ENCODE measurements at regions not wholly inside any gene's neighbourhood (a gene's known extent, or its start where the extent isn't known, plus 50 kb on each side); places are given as distances from the start of the nearest gene placed in this dataset.
"Not testable (repeated sequence)": the region's sequence is repeated elsewhere in the genome, so short reads cannot be mapped to it uniquely, and the experiment has no call there.

GRCh38 chr6:168929871-168930450 lies 323.7 kb downstream of the THBS2 start:
- no peak for DNase-seq

- DNase-seq: no peak
Observed at GRCh38 chr6:168928012-168928411, 325.6 kb downstream of the THBS2 start.

DNA sequence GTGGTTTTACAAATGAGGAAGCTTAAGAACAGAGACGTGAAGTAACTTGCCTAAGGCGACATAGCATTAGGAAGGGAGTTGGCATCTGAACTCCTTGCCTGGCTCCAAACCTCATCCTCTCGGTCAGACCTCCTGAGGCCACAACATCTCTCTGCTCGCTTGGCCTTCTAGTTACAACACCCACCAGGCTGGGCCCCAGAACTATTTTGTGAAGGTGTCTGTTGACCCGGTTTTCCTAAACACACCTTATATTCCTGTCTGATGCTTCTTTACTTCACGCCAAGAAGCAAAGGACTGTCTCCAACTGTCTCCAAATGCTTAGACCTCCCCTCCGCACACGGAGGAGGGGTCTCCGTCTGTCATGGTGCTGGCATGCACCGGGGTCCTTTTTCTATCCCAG lies 326.6 kb downstream of the THBS2 start:
- no peak for DNase-seq

- no peak for DNase-seq
Observed at GRCh38 chr6:168926306-168926705, 327.3 kb downstream of the THBS2 start.

DNA sequence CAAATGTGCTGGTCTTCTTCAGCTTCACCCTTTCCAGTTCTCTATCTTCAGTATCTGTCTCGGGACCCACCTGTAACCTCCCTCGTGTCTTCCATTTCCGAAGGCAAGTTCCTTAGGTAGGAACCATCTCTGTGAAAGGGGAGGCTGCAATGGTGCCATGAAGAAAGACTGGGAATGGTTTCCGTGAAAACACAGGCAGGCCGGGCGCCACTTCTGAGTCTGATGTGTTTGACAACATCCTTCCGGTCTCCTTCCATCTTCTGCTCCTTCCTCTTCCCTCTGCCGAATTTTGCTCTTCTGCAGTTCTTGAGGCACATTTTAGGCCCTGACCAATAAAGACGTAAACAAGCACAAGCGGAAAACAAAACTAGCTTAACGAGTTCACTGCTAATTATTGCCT lies 328.0 kb downstream of the THBS2 start:
- no peak for DNase-seq

DNA sequence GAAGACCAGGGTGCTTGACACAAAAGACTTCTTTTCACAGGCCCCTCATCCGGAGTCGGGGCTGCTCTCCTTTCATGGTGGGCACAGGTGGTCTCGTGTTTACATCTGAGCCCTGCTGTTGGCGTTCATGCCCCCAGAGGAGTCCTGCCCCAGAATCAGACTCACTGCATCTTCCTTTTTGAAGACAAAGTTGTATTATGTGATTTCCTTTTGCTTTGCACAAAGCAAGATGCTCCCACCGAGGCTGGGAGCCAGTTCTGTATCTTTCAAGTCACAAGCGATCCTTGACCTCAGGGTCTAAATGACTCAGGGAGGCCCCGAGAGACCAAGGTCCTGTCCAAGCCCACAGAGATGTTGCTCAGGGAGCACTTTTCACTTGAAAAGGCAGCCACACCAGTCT lies 330.5 kb downstream of the THBS2 start:
- DNase-seq: no peak

DNA sequence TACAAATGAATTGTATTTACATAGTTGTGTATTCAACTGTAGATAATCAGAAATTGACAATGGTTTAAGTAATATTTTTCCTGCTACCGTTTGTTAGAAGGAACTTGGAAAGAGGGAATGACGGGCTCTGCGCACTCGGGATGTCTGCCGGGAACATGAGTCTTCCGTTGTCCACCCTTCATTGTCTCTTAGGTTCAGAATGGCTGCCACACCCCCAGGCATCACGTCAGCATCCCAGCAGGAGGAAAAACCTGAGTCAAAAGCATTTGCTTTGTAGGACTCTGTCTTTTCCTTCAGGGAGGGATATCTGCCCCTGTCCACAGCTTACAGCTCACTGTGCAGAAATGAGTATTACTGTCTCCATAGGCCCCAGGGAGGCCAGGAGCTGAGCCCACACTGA lies 331.2 kb downstream of the THBS2 start:
- DNase-seq: no peak

DNA sequence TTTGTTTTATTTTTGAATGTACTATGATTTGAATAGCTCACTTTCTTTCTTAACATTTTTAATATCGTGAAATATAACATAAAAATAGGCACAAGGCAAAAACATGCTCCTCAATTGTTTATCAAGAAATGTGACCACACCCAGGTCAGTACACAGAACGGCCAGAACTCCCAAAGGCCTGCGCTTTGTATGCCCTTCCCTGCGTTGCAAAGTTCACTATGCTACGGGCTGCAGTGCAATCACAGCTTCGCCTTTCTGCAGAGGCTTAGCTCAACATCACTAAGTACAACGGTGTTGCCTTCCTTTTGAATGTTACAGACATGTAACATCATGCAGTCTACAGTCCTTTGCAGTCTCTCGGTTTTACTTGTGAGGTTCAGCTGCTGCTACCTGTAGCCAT lies 333.4 kb downstream of the THBS2 start:
- DNase-seq: no peak

DNA sequence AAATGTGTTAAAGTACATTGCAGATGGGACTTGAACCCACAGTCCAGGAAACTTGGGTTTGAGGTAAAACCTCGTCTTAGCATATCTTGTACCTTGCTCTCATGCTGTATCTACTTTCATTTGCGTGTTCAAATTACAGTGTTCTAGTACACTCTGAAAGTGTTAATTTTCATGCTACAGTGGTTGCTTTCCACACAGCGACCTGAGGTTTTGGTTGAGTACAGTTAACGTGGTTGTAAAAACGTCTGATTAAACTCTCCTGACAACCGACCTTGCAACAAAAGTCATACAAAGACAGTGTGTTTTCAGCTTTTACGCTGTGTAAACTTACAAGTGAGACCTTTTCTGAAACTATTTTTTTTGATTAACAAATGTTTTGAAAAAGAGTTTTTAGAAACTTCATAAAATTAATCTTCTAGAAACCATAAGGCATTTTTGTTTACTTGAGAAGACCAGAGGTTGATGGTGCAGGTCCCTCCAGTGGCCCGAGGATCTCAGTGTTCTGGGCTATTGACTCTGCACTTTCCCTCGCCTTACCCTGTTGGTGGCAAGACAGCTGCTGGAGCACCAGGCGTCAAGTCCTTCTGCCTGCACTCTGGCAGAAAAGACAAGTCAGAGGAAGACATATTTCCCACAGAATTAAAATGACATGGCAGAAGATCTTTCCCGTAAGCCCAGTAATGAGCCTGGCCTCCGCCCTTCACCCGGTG lies 334.0 kb downstream of the THBS2 start:
- no peak for DNase-seq

GRCh38 chr6:168916576-168917211 lies 337.0 kb downstream of the THBS2 start:
- DNase-seq: no peak

DNA sequence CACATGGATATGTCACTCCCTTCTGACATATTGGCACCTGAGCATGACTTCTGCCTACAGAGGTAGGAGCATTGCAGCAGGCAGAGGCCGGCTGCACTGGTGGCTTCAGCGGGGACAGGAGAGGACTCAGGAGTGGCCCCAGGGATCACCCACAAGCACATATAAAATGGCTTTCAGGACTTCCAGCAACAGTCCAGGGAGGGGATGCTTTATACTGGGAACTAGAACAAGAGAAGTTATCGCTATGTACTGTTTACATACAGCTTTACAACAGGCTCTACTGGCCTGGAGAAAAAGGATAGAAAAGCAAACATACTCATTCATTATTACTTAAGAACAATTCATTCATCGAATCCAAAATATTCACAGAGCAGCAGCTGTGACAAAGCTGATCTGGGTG lies 337.8 kb downstream of the THBS2 start:
- DNase-seq: no peak

GRCh38 chr6:168915242-168915641 lies 338.4 kb downstream of the THBS2 start:
- no peak for DNase-seq

DNA sequence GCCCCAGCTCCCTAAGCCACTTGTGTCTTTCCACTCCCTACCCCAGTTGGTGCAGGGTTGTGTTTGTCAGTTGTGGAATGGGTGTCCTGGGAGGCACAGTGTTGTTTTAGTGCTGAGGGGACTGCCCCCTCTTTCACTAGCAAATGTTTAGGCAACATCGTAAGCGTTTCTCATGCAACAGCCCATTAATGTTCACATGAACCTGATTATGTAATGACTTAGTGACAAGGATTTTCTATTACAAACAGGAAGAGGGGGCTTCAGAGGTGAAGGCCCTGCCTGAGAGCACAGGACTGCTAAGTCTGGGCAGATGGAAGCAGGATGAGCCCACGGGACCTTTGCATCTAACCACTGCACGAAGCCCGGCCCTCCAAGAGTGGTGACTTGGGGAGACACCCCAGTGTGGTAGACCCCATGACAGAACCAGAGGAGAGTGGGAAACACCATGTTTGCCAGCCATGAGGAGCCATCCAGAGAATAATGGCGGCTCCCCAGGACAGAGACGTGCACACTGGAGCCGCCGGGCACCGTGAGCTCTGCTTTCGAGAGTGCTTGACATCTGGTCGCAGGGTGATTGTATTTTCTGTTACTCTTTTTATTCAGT lies 339.7 kb downstream of the THBS2 start:
- no peak for DNase-seq

DNA sequence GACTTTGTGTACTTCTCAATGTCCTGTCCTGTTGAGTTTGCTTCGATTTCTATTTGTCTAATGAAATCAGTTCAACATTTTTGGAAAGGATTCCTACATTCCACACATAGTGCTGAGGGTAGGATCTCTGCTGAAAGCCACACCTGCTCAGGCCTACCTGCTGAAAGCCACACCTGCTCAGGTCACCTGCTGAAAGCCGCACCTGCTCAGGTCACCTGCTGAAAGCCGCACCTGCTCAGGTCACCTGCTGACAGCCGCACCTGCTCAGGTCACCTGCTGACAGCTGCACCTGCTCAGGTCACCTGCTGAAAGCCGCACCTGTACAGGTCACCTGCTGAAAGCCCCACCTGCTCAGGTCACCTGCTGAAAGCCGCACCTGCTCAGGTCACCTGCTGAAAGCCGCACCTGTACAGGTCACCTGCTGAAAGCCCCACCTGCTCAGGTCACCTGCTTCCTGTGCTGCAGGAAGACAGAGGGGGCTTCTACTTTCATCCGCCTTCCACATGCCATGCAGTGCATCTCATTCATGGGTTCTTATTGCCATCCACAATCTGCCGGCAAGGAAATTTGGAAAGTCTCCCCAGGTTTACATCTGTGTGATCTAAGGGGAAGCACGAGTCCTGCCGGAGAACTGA lies 340.3 kb downstream of the THBS2 start:
- not testable (repeated sequence) for DNase-seq

DNA sequence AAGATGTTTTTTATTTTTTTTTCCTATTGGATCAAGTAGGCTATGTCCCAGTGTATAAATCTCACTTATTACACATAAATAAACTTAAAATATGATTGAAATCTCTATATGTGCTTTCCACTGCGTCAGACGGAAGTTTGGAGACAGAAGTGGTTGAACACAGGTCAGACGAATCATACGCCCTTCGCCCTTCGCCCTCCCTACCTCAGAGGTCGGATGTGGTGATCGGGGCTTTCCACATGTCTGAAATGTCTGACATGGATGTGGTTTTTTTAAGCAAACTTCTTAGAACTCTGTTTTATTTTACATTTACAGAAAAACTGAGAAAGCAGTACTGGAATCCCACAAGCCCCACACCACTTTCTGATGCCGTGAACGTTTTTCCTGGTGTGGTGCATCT lies 344.4 kb downstream of the THBS2 start:
- no peak for DNase-seq

GRCh38 chr6:168908887-168909286 lies 344.8 kb downstream of the THBS2 start:
- DNase-seq: no peak

DNA sequence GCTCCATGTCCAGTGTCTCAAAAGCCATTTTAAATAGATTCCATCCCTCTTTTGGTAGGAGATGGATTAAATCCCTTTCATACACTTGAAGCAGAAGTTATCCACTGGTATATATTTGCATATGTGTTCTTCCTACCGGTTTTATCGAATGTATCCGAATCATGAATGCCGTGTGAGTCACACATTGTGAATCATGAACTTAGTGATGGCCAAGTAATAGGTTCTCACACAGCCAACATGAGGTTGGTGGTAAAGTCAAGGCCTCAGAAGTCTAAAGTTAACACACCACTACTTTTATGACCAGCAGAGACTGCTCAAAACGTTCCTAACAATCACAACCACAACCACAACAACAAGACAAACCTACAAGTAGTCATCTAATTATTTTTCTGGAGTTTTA lies 345.5 kb downstream of the THBS2 start:
- no peak for DNase-seq

GRCh38 chr6:168906391-168906790 lies 347.3 kb downstream of the THBS2 start:
- no peak for DNase-seq

GRCh38 chr6:168905451-168906090 lies 348.1 kb downstream of the THBS2 start:
- no peak for DNase-seq

DNA sequence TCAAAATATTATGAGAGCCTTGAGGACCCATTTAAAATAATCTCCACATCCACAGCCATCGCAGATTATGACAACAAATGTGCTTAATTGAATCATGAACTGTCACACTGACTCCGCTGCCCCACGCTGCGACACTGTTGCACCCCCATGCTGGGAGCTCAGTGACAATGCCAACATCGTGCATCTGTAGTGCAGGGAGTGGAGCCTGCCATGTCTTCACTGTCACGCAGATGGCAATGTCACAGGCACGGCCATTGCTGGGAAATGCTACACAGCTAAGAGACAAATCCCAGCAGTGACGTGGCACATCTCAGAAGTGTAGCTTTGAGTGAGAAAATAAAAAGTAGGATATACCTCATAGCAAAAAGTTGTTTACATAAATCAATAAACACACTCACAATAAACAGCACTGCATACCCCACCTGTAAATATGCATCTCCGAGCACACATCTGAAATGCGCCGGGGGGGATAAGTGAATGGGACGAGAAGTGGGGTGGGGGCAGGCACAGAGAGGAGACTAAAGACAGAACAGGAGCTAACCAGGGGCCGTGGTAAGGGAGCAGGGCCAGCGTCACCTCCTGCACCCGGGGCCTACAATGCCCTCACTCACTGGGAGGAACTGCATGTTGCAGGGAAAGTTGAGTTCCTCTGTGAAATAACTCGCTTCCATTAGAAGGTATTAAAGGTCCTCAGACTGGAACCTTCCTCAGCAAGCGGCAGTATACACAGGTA lies 349.9 kb downstream of the THBS2 start:
- no peak for DNase-seq

DNA sequence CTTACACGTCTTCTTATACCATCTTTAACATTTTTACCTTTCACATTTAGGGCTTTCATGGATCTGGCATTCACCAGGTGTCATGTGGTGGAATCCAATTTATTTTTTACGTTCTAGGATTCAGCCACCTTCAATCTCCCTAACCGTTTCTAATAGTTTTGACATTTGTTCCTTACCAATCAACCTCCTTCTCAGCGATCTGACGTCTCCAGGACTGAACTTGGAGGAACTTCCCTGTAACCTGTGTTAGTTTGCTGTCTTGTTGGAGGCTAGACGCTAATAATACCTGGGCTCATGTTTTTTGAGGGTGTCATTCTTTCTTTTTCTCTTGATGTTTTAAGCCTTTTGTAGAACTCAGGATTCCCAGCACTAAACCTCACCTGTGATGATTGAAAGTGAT lies 351.6 kb downstream of the THBS2 start:
- DNase-seq: no peak

GRCh38 chr6:168901076-168901475 lies 352.6 kb downstream of the THBS2 start:
- DNase-seq: no peak
